DMS114 treated with DMSO at 0.1 percent for 48 hours (cell line): ENCODE measurements at regions not wholly inside any gene's neighbourhood (a gene's known extent, or its start where the extent isn't known, plus 50 kb on each side); places are given as distances from the start of the nearest gene placed in this dataset.
"Not testable (repeated sequence)": the region's sequence is repeated elsewhere in the genome, so short reads cannot be mapped to it uniquely, and the experiment has no call there.

Experiments
- DNase-seq: peaks from one replicate; lab custom pipeline; 2025; ENCODE audit not compliant: unreplicated experiment; lab: John Stamatoyannopoulos, UW

DNA sequence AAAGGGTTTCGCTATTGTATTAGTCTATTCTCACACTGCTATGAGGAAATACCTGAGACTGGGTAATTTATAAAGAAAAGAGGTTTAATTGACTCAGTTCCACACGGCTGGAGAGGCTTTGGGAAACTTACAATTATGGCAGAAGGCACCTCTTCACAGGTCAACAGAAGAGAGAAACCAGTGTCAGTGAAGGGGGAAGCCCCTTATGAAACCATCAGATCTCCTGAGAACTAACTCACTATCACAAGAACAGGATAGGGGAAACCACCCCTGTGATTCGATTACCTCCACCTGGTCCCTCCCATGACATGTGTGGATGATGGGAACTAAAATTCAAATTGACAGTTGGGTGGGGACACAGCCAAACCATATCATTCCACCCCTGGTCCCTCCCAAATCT lies 589.5 kb downstream of the CENPC start:
- no peak for DNase-seq

DNA sequence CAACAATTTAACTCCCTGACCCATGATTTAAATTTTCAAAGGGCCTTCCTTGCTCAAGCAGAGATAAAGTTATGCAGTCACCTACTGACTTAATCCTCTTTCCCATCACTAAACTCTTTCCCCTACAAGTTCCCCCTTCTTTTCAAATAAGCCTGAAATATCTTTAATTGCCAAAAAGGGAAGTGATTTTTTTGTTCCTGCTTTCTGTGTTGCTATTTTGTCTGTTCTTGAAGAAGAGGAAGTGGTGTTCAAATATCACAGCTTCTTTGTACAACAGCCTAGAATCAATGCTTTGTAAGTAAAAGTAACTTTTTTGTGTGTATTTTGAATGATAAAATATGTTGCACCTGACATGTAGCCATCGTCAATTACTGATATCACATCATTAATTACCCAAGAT lies 595.9 kb downstream of the CENPC start:
- no peak for DNase-seq

DNA sequence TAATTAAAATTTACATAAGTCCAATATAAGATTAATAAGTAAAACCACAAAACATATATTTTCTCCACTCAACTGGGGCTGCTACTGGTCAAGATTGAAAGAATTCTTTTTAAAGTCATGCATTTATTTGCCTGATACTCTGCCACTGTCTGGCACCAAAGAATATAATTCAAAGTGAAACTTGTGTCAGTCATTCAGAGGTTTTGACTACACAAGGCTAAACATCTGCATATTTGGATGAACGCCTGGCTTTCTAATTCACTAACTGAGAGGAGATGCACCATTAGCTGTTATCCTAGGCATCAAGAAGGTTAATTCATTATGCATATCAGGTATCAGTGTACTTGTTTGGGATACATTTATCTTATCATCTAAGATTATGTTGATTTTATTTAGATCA lies 598.5 kb downstream of the CENPC start:
- DNase-seq: no peak

DNA sequence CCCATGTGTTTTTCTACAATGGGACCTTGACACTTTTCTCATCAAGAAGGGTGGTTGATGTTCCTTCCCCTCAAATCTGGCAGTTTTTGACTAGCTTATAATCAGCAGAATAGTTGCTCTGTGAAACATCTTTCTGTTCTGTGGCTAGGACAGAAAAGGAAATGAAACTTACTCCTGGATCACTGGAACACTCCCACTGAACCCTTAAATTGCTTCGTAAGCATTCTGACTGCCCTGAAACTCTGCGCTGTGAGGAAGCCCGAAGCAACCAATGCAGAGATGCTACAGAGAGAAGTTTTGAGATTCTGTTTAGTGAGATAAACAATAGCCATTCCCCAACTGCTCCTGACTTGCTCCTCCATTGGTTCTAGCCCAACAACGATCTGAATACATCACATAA lies 602.2 kb downstream of the CENPC start:
- DNase-seq: no peak

DNA sequence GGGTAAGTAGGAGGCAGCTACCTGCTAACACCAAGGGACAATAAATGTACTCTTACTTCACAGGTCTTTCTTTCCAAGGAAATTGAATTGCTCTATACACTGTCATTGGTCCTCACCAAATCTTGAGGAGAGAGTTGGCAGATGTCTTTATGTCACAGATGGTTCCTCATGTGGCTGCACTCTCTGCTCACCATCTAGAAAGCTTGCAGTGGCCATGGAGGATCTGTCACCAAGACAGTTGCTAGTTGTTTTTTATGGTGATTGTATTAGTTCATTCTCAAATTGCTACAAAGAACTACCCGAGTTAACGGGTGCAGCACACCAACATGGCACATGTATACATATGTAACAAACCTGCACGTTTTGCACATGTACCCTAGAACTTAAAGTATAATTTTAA lies 613.3 kb downstream of the CENPC start:
- not testable (repeated sequence) for DNase-seq

DNA sequence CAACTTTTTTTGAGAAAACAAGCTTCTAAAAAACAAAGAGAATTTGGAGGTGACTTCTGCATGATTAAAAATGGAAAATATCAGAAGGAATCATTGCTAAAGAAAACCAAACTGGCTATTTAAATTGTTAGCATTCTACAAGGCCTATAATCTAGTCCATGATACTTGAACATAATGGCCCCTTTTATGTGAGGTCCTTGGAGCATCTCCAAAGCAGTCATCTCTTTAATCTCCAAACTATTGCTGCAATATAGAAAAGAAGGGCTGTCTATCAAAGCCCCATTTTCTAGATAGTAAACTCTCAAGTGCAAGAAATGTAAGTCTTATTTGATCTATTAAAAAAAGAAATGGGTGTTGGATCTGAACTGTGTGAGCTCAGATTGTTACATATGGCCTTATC lies 615.1 kb downstream of the CENPC start:
- DNase-seq: no peak

DNA sequence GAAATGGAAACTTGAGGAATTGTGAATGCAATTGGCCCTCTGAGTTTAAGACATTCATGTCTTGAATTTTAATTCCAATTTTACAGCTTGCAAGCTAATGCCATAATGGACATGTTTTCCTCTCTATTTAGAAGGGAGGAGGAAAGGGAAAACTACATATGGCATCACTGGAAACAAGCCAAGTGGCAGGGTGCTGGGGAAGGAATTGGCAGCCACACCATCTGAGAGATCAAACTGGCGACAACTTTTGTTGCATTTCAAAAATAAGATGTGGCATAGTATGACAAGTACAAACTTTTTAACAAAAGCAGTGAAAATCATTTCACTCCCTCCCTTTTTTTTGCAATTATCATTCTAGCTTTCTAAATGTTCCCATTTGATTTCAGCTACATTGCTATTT lies 615.6 kb downstream of the CENPC start:
- DNase-seq: no peak

DNA sequence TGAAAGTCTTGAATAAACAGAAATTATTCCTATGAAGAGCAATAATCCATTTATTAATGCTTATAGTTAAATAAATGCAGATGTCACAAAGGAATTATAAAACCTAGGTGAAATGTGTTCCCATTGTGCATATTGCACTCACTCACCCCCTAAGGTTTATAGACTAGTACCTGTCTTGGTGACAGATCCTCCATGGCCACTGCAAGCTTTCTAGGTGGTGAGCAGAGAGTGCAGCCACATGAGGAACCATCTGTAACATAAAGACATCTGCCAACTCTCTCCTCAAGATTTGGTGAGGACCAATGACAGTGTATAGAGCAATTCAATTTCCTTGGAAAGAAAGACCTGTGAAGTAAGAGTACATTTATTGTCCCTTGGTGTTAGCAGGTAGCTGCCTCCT lies 616.4 kb downstream of the CENPC start:
- not testable (repeated sequence) for DNase-seq

DNA sequence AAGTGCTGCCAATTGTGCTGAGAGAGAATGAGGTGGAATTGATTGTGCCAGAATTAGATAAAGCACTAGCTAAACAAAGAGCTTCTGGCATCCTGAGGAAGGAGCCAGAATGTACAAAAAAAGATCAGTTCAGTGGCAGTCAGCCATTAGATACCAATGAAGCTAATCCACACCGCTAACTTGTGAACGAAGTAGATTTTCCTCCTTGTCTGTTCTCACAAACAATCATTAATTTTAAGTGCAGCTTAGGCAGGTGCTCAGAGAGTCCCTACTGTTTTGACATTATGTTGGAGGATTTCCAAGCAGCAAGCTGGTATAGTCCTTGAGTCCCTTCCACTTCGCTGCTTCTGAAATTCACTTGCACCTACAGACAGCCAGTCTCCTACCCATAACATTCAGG lies 617.4 kb downstream of the CENPC start:
- no peak for DNase-seq

DNA sequence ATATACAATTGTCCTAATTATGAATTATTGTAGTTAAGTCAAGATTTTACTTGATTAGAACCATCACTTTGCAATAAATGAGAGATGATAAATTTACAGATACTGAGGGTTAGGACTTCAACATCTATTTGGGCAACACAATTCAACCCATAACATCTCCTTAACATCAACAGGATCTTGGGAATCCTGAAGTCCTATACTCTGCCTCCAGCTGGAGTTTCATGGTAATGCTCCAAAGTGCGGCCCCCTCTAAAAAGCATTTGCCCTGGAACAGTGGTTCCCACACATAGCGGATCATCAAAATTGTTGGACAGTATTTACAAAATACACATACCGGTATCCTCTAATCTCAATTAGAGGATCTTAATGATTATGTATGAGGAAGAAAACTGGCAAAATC lies 618.6 kb downstream of the CENPC start:
- DNase-seq: no peak

DNA sequence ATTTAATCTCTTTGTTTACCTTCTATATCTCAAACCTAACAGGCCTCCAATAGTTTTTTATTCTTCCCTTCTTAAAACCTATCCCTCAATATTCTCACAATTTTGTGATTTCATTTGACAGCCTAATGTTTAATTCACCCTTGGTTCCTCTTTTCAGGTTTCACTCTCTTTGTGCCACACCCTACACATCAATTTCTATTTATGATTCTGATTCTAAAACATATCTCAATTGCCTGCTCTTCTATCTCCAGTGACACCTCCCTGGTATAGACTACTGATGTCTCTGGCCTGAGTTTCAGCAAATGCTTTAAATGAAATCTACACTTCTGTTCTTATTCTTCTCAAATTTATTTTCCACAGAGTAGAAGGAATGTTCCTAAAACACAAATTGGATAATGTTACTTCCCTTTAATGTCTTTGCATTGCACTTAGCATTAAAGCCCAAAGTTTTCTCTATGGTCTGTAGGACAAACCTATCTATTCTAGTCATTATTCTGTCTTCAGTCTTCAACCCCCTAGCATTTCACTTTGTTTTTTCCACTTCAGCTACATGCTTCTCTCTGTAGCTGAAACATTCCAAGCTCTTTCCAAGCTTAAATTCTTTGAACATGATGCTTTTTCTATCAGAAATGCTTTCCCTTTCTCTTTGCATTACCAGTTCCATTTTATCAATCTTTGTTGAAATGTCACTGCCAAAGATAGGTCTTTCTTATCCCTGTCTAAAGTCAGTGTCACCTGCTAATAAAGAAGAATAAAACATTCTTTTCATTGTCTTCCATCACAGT lies 622.0 kb downstream of the CENPC start:
- DNase-seq: no peak

DNA sequence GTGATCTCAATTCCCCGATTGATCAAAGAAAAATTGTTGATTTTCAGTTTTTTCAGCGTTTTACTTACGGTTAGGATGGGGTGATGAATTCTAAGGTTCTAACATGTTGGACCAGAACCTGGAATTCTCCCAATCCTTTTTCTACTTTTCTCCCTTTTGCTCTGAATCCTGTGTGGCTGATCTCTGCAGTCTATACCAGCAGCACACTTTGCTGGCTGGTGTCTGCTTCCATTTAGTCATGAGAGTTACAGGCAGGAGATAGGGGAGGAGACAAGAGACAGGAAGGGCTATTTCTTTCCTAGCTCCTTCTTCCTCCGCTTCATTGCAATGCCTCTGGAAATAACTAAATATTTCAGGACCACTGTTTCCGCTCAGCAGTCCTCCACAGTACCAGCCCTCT lies 623.9 kb downstream of the CENPC start:
- DNase-seq: no peak

DNA sequence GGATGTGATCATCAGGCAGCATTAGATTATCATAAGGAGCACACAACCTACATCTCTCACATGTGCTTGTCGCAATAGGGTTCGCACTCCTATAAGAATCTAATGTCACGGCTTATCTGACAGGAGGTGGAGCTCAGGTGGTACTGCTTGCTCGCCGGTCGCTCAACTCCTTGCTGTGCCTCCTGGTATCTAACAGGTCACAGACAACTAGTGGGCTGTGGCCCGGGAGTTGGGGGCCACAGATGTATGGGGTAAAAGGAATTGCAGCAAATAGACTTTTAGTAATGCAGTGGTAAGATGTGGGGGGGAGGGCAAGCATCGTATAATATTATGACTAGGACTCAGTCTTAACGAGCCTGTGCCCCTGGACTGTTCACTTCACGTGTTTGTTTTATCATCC lies 624.8 kb downstream of the CENPC start:
- no peak for DNase-seq

DNA sequence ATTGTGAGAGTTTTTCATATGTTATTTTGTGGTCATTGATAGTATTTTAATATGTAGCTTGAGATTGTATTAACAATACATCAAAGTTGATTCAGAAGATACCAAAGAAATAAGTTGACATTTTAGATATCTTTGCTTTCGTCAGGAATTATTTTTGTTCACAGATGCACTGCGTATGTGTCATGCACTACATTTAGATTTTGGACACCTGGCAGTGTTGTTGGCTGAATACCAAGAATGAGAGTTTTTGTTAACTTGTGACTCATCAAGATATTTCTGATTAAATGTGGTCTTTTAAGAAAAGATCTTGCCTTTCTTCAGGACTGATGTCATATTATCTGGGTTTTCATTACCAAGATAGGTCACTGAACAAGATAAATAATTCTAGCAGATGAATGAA lies 633.4 kb downstream of the CENPC start:
- no peak for DNase-seq

DNA sequence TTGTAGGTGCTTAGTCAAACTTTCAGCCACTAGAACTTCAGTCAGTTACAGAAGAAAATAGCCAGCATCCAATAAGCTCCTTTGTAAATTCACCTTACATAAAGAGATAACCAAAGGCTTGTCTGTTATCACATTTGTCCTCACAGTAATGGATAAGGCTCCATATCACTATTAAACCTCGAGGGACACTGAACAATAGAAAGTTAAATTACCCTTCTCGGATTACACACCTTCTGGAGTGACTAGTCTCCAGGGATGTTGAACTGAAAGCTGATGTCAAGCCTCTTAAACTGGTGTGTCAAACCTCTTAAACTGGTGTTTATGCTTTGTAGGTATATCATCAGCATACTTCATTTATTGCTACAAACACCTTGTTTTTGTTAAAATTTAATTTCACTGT lies 639.0 kb downstream of the CENPC start:
- no peak for DNase-seq

DNA sequence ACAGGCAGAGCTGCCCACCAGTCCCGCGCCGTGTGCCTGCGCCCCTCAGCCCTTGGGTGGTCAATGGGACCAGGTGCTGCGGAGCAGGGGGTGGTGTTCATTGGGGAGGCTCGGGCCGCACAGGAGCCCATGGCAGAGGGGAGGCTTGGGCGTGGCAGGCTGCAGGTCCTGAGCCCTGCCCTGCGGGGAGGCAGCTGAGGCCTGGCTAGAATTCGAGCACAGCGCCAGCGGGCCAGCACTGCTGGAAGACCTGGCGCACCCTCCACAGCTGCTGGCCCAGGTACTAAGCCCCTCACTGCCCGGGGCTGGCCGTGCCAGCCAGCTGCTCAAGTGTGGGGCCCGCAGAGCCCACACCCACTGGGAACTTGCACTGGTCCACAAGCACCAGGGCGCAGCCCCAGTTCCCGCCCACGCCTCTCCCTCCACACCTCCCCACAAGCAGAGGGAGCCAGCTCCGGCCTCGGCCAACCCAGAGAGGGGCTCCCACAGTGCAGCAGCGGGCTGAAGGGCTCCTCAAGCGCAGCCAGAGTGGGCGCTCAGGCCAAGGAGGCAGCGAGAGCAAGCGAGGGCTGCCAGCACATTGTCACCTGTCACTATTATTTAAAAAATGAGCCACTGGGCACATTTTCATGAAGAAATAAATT lies 645.8 kb downstream of the CENPC start:
- no peak for DNase-seq

DNA sequence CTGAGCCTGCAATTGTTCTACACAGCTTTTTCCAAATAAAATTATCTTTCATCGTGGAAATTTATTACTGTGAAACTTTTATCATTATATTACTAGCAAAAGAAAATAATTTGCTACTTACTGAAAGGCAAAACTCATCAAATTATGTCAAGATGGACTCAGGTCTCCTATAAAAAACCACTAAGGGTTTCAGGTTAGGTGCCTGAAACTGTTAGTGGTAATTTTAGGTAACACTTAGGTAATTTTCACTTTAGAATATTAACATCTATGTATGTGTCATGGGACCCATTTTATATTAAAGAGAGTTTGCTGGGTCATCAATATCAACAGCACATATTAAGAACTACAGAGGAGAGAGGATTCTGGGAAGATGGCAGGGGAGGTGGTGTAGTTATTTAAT lies 651.5 kb downstream of the CENPC start:
- no peak for DNase-seq

DNA sequence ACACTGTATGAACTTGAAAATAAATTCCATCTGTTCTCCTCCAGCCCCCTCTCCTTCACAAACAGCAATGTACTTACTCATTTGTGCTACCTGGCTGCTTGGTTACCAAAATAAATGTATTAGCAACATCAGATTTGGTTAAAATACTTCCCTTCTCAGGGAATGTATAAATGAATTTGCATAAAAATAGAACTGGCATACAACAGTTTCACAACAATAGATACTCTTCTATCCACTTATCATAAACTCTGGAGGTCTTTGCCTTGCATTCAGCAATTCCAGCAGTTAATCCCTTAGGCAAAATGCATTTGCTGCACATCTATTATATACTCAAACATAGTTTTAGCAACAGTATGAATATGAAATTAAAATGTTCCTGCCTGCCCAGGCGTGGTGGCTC lies 658.2 kb downstream of the CENPC start:
- no peak for DNase-seq

DNA sequence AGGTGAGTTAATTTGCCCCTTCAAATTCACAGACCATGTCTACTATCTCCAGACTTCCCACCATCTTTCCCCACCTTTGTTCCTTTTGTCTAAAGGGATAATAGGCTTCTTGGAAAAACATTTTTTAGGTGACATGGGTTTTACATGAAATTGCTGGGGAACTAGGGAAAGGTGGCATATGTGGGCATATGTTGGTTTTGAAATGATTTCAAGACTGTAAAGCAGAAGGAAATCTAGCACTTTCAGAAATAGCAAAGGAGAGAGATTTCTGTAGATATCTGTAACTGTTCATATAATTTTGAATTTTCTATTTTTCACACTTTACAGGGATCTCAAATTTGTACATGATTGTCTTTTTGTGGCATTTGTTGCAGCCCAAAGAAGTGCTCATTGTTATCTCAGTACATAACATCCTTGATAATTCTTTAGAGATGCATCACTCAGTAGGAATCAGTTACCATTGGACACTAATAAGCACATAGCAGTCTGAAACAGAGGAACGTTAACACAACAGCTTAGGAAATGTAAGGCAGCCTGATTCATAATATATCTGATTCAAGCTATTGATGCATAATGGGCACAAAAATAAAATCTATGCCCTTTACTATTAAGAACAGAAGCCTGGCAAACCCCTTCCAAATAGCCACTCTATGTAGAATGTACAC lies 659.7 kb downstream of the CENPC start:
- DNase-seq: no peak

DNA sequence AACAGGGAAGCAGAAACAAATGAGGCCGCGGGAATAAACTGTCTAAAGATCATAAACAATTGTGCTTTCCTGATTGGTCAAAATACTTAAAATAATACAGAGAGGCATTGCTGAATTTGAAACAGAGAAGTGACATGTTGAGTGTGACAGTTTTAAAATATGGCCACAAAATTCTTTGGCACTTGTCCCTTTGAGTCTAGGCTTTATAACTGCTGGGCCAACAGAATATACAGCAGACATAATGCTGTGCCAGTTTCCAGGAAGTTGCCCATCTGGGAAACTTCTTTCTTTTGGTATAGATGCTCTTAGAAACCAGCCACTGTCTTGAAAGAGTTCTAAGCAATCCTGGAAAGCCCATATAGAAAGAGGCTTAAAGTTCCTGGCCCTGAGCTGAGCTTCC lies 668.4 kb downstream of the CENPC start:
- no peak for DNase-seq

DNA sequence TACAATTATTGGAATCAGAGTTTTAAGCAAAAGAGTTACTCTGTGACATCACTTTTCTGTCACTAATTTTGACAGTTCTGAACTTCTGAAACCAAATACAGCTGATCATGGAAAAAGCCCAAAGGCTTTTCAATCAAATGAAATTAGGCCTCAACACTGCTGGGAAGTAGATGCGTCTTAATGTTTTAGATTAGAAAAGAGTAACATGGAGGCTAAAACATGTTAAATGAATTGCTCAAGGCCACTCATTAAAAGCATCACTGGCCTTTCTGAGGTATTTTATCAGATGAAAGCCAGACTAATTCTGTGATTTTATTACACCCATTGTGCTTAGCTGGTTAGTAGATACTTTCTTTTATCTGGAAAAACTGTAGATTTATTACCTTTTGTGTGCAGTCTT lies 672.6 kb downstream of the CENPC start:
- no peak for DNase-seq

DNA sequence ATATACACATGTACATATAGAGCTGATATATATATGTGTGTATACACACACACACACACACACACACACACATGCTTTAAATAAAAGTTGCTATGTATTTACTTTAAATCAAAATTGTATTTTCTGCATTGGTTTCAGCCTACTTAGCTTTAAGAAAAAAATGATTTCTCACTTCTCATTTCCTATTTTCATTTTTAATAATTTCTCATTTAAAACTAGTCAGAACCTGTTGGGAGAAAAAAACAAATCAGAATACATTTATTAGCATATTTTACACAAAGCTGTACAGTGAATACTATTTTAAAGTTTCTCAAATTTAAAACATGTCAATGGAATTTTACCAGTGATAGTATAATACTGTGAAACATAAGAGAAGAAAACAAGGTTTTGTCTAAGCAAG lies 681.8 kb downstream of the CENPC start:
- DNase-seq: no peak
